Sigmoid colon (tissue), 6 donors: ENCODE measurements at regions not wholly inside any gene's neighbourhood (a gene's known extent, or its start where the extent isn't known, plus 50 kb on each side); places are given as distances from the start of the nearest gene placed in this dataset.
"Not testable (repeated sequence)": the region's sequence is repeated elsewhere in the genome, so short reads cannot be mapped to it uniquely, and the experiment has no call there.

Experiments
- DNase-seq: peaks from one replicate; pipeline ENCODE4 v3.0.0-alpha.2; 2019
- H3K27ac ChIP-seq, 4 donors: fragments of 200-600 bp; sonication (generic); one replicate each; pipeline ENCODE4 v1.5.1; 2016 to 2019; ENCODE audit warnings: mild to moderate bottlenecking in 1 of 4
- H3K27me3 ChIP-seq, 3 donors: fragments of 200-600 bp; sonication (generic); one replicate each; pipeline ENCODE4 v1.5.1; 2019; ENCODE audit warnings: mild to moderate bottlenecking in 1 of 3
- H3K36me3 ChIP-seq, 4 donors: fragments of 200-600 bp; sonication (generic); one replicate each; pipeline ENCODE4 v1.5.1; 2016 to 2019
- H3K4me1 ChIP-seq, 4 donors: fragments of 200-600 bp; sonication (generic); one replicate each; pipeline ENCODE4 v1.5.1; 2017 to 2019
- H3K4me3 ChIP-seq, 4 donors: fragments of 200-600 bp; sonication (generic); one replicate each; pipeline ENCODE4 v1.5.1; 2017 to 2019; ENCODE audit warnings: mild to moderate bottlenecking in 2 of 4, moderate library complexity in 1 of 4
- H3K9me3 ChIP-seq, 4 donors: fragments of 200-600 bp in 3 of 4; sonication (generic) in 3 of 4; one replicate each; pipeline versions ENCODE4 v1.5.1 to v1.6.1; 2013 to 2019
- CTCF ChIP-seq, 4 experiments: fragments of 450-650 bp in 3 of 4; fragments of 200-600 bp in 1 of 4; IDR thresholded peaks; one replicate each; pipeline ENCODE4 v1.5.1; 2016 to 2019; ENCODE audit warnings: antibody characterized with exemption in 4 of 4, mild to moderate bottlenecking in 3 of 4, moderate library complexity in 2 of 4
- EP300 ChIP-seq, 4 donors: sonication (generic); formaldehyde crosslinking; IDR thresholded peaks; one replicate each; pipeline ENCODE4 v1.6.1; 2017; ENCODE audit warnings: antibody characterized with exemption in 4 of 4
- POLR2A ChIP-seq, 2 donors: fragments of 450-650 bp; IDR thresholded peaks; one replicate each; pipeline ENCODE4 v1.6.1; 2016; ENCODE audit warnings: antibody characterized with exemption in 2 of 2, mild to moderate bottlenecking in 2 of 2, moderate library complexity in 2 of 2
- POLR2AphosphoS5 ChIP-seq, 4 donors: sonication (generic); formaldehyde crosslinking; IDR thresholded peaks; one replicate each; pipeline ENCODE4 v1.6.1; 2017; ENCODE audit warnings: antibody characterized with exemption in 4 of 4
- WGBS, 2 donors: extraction: QIAGEN DNeasy Blood & Tissue Kit; methylation state at CpG; one replicate each; pipeline ENCODE4 v1.1.7; 2013; 5-methylcytosine and 5-hydroxymethylcytosine counted together
- intact Hi-C: fragments of 100-400 bp; cut with DNase I; formaldehyde crosslinking; loops from one replicate; pipeline ENCODE4 v1.15.1; 2023
- donor health status: healthy with polysubstance abuse.
- donor health status: healthy.

GRCh38 chr11:95616256-95616804 is 173.3 kb downstream of the FAM76B start:
- Histone ChIP-seq H3K36me3 (no peaks in the 10 kb centered on the region), H3K27ac (no peak overlapping the region), H3K27me3 (no peaks in the 10 kb centered on the region), H3K4me3 (no peak overlapping the region), H3K9me3 (peaks cover 0 to 1% (median 0%) of the 10 kb centered on the region in 4 donors), H3K4me1 (no peaks in the 10 kb centered on the region)
- DNase-seq: no peak
- intact Hi-C loops: no loop called here
- TF ChIP-seq POLR2AphosphoS5 (IDR thresholded peaks at IDR 0.05) (no peak), POLR2A (IDR thresholded peaks at IDR 0.05) (no peak)
- WGBS, 2 donors: 78 to 89% methylated on average over 1 of the region's 1 CpG

GRCh38 chr11:95611827-95612226 is 177.8 kb downstream of the FAM76B start:
- H3K4me3 ChIP-seq: no peak overlapping the region
- no peaks in the 10 kb centered on the region for H3K4me1 ChIP-seq
- no peak for DNase-seq
- intact Hi-C loops: no loop called here
- H3K36me3 ChIP-seq: no peaks in the 10 kb centered on the region
- no peaks in the 10 kb centered on the region for H3K27me3 ChIP-seq
- TF ChIP-seq POLR2A (IDR thresholded peaks at IDR 0.05) (no peak), CTCF (IDR thresholded peaks at IDR 0.05) (no peak), POLR2AphosphoS5 (IDR thresholded peaks at IDR 0.05) (no peak), EP300 (IDR thresholded peaks at IDR 0.05) (no peak)
- H3K27ac ChIP-seq: no peak overlapping the region
- no peaks in the 10 kb centered on the region for H3K9me3 ChIP-seq

GRCh38 chr11:95610185-95610584 is 179.4 kb downstream of the FAM76B start:
- intact Hi-C loops, H3K27ac ChIP-seq, H3K27me3 ChIP-seq, H3K9me3 ChIP-seq, H3K36me3 ChIP-seq, DNase-seq, H3K4me3 ChIP-seq, H3K4me1 ChIP-seq: not testable (repeated sequence)
- 97 to 98% methylated on average over 5 of the region's 5 CpGs for WGBS, 2 donors

- TF ChIP-seq EP300 (IDR thresholded peaks at IDR 0.05) (no peak), POLR2A (IDR thresholded peaks at IDR 0.05) (no peak), POLR2AphosphoS5 (IDR thresholded peaks at IDR 0.05) (no peak), CTCF (IDR thresholded peaks at IDR 0.05) (no peak)
- no peaks in the 10 kb centered on the region for H3K9me3 ChIP-seq
Observed at GRCh38 chr11:95608093-95608492, 181.5 kb downstream of the FAM76B start.

GRCh38 chr11:95606824-95607223 is 182.8 kb downstream of the FAM76B start:
- no peaks in the 10 kb centered on the region for H3K27me3 ChIP-seq
- no peak overlapping the region for H3K4me3 ChIP-seq
- no peak overlapping the region for H3K27ac ChIP-seq
- 94 to 95% methylated on average over 3 of the region's 3 CpGs for WGBS, 2 donors
- TF ChIP-seq POLR2AphosphoS5 (IDR thresholded peaks at IDR 0.05): no peak
- TF ChIP-seq POLR2A (IDR thresholded peaks at IDR 0.05): no peak
- no peak for TF ChIP-seq EP300 (IDR thresholded peaks at IDR 0.05)
- no peak for TF ChIP-seq CTCF (IDR thresholded peaks at IDR 0.05)
- H3K36me3 ChIP-seq: no peaks in the 10 kb centered on the region
- H3K4me1 ChIP-seq: no peaks in the 10 kb centered on the region
- no peaks in the 10 kb centered on the region for H3K9me3 ChIP-seq
- DNase-seq: no peak
- intact Hi-C loops: no loop called here

More at GRCh38 chr11:95608093-95608492, 181.5 kb downstream of the FAM76B start:
- no peaks in the 10 kb centered on the region for H3K4me1 ChIP-seq
- H3K27me3 ChIP-seq: no peaks in the 10 kb centered on the region
- WGBS, 2 donors: 91 to 96% methylated on average over 1 of the region's 1 CpG
- intact Hi-C loops: no loop called here
- no peak for DNase-seq
- H3K4me3 ChIP-seq: no peak overlapping the region
- H3K27ac ChIP-seq: no peak overlapping the region
- H3K36me3 ChIP-seq: no peaks in the 10 kb centered on the region

- H3K9me3 ChIP-seq: no peaks in the 10 kb centered on the region
- H3K4me3 ChIP-seq: no peak overlapping the region
- H3K27ac ChIP-seq: no peak overlapping the region
- no peaks in the 10 kb centered on the region for H3K4me1 ChIP-seq
- no peak for DNase-seq
- WGBS, 2 donors: 63 to 77% methylated on average over 3 of the region's 3 CpGs
- no peaks in the 10 kb centered on the region for H3K36me3 ChIP-seq
- intact Hi-C loops: no loop called here
- TF ChIP-seq CTCF (IDR thresholded peaks at IDR 0.05) (no peak), EP300 (IDR thresholded peaks at IDR 0.05) (no peak), POLR2A (IDR thresholded peaks at IDR 0.05) (no peak), POLR2AphosphoS5 (IDR thresholded peaks at IDR 0.05) (no peak)
- H3K27me3 ChIP-seq: no peaks in the 10 kb centered on the region
Observed at GRCh38 chr11:95605271-95605940, 184.2 kb downstream of the FAM76B start.
